Astrocyte (in vitro differentiated cells and primary cell): ENCODE measurements at regions not wholly inside any gene's neighbourhood (a gene's known extent, or its start where the extent isn't known, plus 50 kb on each side); places are given as distances from the start of the nearest gene placed in this dataset.

Source experiments
- DNase-seq: peaks from one replicate; pipeline ENCODE4 v3.0.0-alpha.2; 2010; ENCODE audit warnings: low read depth
- FAIRE-seq: peaks from 2 replicates; lab custom pipeline; 2011; peaks lifted over from hg19 to GRCh38; lab: Jason Lieb, UNC
- H2AFZ ChIP-seq: 2 replicates; pipeline ENCODE4 v1.6.0; 2012; ENCODE audit warnings: low read depth, low read length, inconsistent platforms
- H3K27ac ChIP-seq: 2 replicates; pipeline ENCODE4 v1.5.1; 2011; ENCODE audit warnings: low read depth, low read length, inconsistent platforms
- H3K27me3 ChIP-seq: 2 replicates; pipeline ENCODE4 v1.6.0; 2011; ENCODE audit warnings: low read length, inconsistent platforms; ENCODE audit not compliant: insufficient read depth
- H3K36me3 ChIP-seq: 2 replicates; pipeline ENCODE4 v1.5.1; 2011; ENCODE audit warnings: low read length, inconsistent platforms; ENCODE audit not compliant: insufficient read depth
- H3K4me1 ChIP-seq: 2 replicates; pipeline ENCODE4 v1.5.1; 2011; ENCODE audit warnings: low read length, inconsistent platforms; ENCODE audit not compliant: insufficient read depth
- H3K4me2 ChIP-seq: 2 replicates; pipeline ENCODE4 v1.6.0; 2012; ENCODE audit warnings: low read length, inconsistent platforms
- H3K4me3 ChIP-seq: 2 replicates; pipeline ENCODE4 v1.5.1; 2011; ENCODE audit warnings: low read depth, mild to moderate bottlenecking, low read length, inconsistent platforms; ENCODE audit not compliant: insufficient read depth
- H3K79me2 ChIP-seq: 2 replicates; pipeline ENCODE4 v1.6.0; 2012; ENCODE audit warnings: mild to moderate bottlenecking, low read length, inconsistent platforms; ENCODE audit not compliant: insufficient read depth
- H3K9ac ChIP-seq: 2 replicates; pipeline ENCODE4 v1.6.0; 2012; ENCODE audit warnings: mild to moderate bottlenecking, low read length, inconsistent platforms
- H3K9me3 ChIP-seq: 2 replicates; pipeline ENCODE4 v1.5.1; 2012; ENCODE audit warnings: low read depth, mild to moderate bottlenecking, low read length, inconsistent platforms; ENCODE audit not compliant: insufficient read depth
- H4K20me1 ChIP-seq: 2 replicates; pipeline ENCODE4 v1.6.0; 2012; ENCODE audit warnings: low read length, inconsistent platforms; ENCODE audit not compliant: insufficient read depth
- H3K27ac Mint-ChIP-seq: one replicate; pipeline ENCODE4 v1.8.0; 2021; ENCODE audit warnings: mild to moderate bottlenecking, mixed read lengths; ENCODE audit not compliant: unreplicated experiment
- H3K27me3 Mint-ChIP-seq: one replicate; pipeline ENCODE4 v1.8.0; 2021; ENCODE audit warnings: low read depth, mixed read lengths; ENCODE audit not compliant: unreplicated experiment
- H3K36me3 Mint-ChIP-seq: one replicate; pipeline ENCODE4 v1.8.0; 2021; ENCODE audit warnings: low read depth, mixed read lengths; ENCODE audit not compliant: unreplicated experiment
- H3K4me1 Mint-ChIP-seq: one replicate; pipeline ENCODE4 v1.8.0; 2021; ENCODE audit warnings: low read depth, mixed read lengths; ENCODE audit not compliant: unreplicated experiment
- H3K4me3 Mint-ChIP-seq: one replicate; pipeline ENCODE4 v1.8.0; 2021; ENCODE audit warnings: mild to moderate bottlenecking, moderate library complexity, mixed read lengths; ENCODE audit not compliant: unreplicated experiment
- H3K9me3 Mint-ChIP-seq: one replicate; pipeline ENCODE4 v1.8.0; 2021; ENCODE audit warnings: mild to moderate bottlenecking, mixed read lengths; ENCODE audit not compliant: unreplicated experiment
- EZH2 ChIP-seq: IDR thresholded peaks from 2 replicates; pipeline ENCODE4 v1.6.1; 2012; ENCODE audit warnings: mild to moderate bottlenecking, low read length, inconsistent platforms; ENCODE audit not compliant: insufficient read depth
- TF ChIP-seq, protein P1 (sequence below): IDR thresholded peaks from 2 replicates; pipeline ENCODE4 v1.5.1; 2011; ENCODE audit warnings: low read depth, mild to moderate bottlenecking, inconsistent platforms, low read length, moderate library complexity; ENCODE audit not compliant: insufficient read depth

DNA sequence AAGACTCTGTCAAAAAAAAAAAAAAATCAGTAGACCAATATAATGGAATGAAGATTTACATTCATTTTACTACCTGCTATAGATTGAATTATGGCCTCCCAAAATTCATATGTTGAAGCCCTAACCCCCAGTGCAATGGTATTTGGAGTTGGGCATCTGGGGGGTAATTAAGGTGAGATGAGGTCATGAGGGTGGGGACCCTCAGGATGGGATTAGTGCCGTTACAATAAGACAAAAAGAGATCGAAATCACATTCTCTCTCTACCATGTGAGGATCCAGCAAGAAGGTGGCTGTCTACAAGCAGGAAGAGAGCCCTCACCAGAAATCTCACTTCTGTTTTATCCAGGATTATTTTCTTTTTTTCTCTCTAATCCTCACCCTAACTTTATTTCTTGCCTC lies 100.6 kb upstream of the LOC128125822 start:
- no peak overlapping the region for H3K27ac ChIP-seq
- no peak for TF ChIP-seq EZH2
- TF ChIP-seq, protein P1, sequence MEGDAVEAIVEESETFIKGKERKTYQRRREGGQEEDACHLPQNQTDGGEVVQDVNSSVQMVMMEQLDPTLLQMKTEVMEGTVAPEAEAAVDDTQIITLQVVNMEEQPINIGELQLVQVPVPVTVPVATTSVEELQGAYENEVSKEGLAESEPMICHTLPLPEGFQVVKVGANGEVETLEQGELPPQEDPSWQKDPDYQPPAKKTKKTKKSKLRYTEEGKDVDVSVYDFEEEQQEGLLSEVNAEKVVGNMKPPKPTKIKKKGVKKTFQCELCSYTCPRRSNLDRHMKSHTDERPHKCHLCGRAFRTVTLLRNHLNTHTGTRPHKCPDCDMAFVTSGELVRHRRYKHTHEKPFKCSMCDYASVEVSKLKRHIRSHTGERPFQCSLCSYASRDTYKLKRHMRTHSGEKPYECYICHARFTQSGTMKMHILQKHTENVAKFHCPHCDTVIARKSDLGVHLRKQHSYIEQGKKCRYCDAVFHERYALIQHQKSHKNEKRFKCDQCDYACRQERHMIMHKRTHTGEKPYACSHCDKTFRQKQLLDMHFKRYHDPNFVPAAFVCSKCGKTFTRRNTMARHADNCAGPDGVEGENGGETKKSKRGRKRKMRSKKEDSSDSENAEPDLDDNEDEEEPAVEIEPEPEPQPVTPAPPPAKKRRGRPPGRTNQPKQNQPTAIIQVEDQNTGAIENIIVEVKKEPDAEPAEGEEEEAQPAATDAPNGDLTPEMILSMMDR, result no peak
- Mint-ChIP-seq H3K4me1 (no peaks in the 10 kb centered on the region), H3K36me3 (no peaks in the 10 kb centered on the region), H3K27ac (no peak overlapping the region), H3K4me3 (no peak overlapping the region), H3K9me3 (no peaks in the 10 kb centered on the region), H3K27me3 (no peaks in the 10 kb centered on the region)
- H3K4me2 ChIP-seq, result no peak overlapping the region
- H3K4me3 ChIP-seq, result no peak overlapping the region
- H3K4me1 ChIP-seq, result no peaks in the 10 kb centered on the region
- FAIRE-seq (no peak), DNase-seq (no peak)
- no peak overlapping the region for H3K9ac ChIP-seq
- H3K79me2 ChIP-seq, result no peaks in the 10 kb centered on the region
- no peaks in the 10 kb centered on the region for H3K27me3 ChIP-seq
- no peaks in the 10 kb centered on the region for H4K20me1 ChIP-seq
- no peak overlapping the region for H2AFZ ChIP-seq
- H3K9me3 ChIP-seq, result no peaks in the 10 kb centered on the region
- H3K36me3 ChIP-seq, result no peaks in the 10 kb centered on the region

DNA sequence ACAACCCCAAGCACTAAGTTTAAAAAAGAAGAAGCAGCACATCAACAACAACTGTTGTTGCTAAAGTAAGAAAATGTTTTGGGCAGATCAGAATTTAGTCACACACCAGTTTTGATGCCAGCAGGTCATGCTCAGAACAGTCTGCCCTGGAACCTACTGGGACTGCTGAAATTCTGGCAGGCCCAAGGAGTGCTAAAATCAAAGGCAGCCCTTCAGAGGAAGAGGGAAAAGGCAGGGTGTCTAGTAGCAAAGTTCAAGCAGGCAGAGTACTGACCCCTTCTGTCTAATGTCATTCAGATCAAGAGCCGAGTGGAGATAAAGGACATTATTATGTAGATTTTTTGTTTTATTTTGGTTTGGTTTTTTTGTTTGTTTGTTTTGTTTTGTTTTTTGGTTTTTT lies 96.6 kb upstream of the LOC128125822 start:
- H2AFZ ChIP-seq, result no peak overlapping the region
- no peaks in the 10 kb centered on the region for H3K4me1 ChIP-seq

DNA sequence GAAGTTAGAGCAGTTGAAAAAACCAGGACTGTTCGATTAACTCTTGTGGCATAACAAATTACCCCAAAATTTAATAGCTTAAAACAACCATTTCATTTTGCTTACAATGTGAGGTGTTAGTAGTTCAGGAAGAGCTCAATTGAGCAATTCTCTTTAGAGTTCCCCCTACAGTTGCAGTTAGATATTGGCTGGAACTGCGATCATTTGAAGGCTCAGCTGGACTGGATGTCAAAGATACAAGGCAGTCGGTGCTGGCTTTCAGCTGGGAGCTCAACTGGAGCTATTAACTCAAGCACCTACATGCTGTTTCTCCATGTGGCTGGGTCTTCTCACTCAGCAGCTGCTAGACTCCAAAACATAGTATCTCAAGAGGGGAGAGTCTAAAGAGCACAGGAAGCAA lies 96.0 kb upstream of the LOC128125822 start:
- TF ChIP-seq, protein P1, result no peak
- no peak for TF ChIP-seq EZH2
- no peak overlapping the region for H3K4me3 ChIP-seq
- FAIRE-seq (no peak), DNase-seq (no peak)
- H3K27ac Mint-ChIP-seq, result no peak overlapping the region
- H3K27me3 Mint-ChIP-seq, result no peaks in the 10 kb centered on the region
- no peak overlapping the region for H3K4me3 Mint-ChIP-seq
- H4K20me1 ChIP-seq, result no peaks in the 10 kb centered on the region
- H3K27ac ChIP-seq, result no peak overlapping the region
- no peaks in the 10 kb centered on the region for H3K27me3 ChIP-seq
- no peaks in the 10 kb centered on the region for H3K79me2 ChIP-seq
- H3K9me3 Mint-ChIP-seq, result no peaks in the 10 kb centered on the region
- H3K36me3 Mint-ChIP-seq, result no peaks in the 10 kb centered on the region
- no peaks in the 10 kb centered on the region for H3K4me1 Mint-ChIP-seq
- no peak overlapping the region for H2AFZ ChIP-seq
- no peak overlapping the region for H3K4me2 ChIP-seq
- no peak overlapping the region for H3K9ac ChIP-seq
- no peaks in the 10 kb centered on the region for H3K36me3 ChIP-seq
- no peaks in the 10 kb centered on the region for H3K4me1 ChIP-seq
- no peaks in the 10 kb centered on the region for H3K9me3 ChIP-seq

More for the DNA sequence above, 96.6 kb upstream of the LOC128125822 start:
- Mint-ChIP-seq H3K9me3 (no peaks in the 10 kb centered on the region), H3K4me1 (no peaks in the 10 kb centered on the region), H3K27ac (no peak overlapping the region), H3K36me3 (no peaks in the 10 kb centered on the region), H3K4me3 (no peak overlapping the region), H3K27me3 (no peaks in the 10 kb centered on the region)
- Histone ChIP-seq H3K79me2 (no peaks in the 10 kb centered on the region), H4K20me1 (no peaks in the 10 kb centered on the region), H3K9me3 (no peaks in the 10 kb centered on the region), H3K4me2 (no peak overlapping the region), H3K36me3 (no peaks in the 10 kb centered on the region), H3K27me3 (no peaks in the 10 kb centered on the region), H3K27ac (no peak overlapping the region), H3K9ac (no peak overlapping the region), H3K4me3 (no peak overlapping the region)
- DNase-seq (no peak), FAIRE-seq (no peak)
- TF ChIP-seq, protein P1, result no peak
- TF ChIP-seq EZH2, result no peak
